SK-N-SH treated with all-trans-retinoic acid at 6 μM for 48 hours (cell line): ENCODE measurements at regions not wholly inside any gene's neighbourhood (a gene's known extent, or its start where the extent isn't known, plus 50 kb on each side); places are given as distances from the start of the nearest gene placed in this dataset.

Source experiments
- ATAC-seq: fragments of 200-7000 bp; cut with Tn5 transposase; 3 replicates; pipeline ENCODE4 v1.9.1; 2020; ENCODE audit warnings: mild to moderate bottlenecking, moderate library complexity
- ARNTL ChIP-seq: fragments of 450-650 bp; formaldehyde crosslinking; IDR thresholded peaks from 2 replicates; pipeline ENCODE4 v1.5.0; 2020; ENCODE audit warnings: low read depth, mild to moderate bottlenecking, moderate library complexity, borderline replicate concordance
- BACH2 ChIP-seq: fragments of 250-450 bp; sonication (Bioruptor Pico); IDR thresholded peaks from 2 replicates; pipeline ENCODE4 v1.9.0; 2021; ENCODE audit warnings: mild to moderate bottlenecking, borderline replicate concordance
- CSDC2 ChIP-seq: fragments of 250-450 bp; sonication (Bioruptor Pico); IDR thresholded peaks from 2 replicates; pipeline ENCODE4 v1.5.0; 2020; ENCODE audit warnings: mild to moderate bottlenecking, moderate library complexity
- ESRRG ChIP-seq: fragments of 250-450 bp; sonication (Bioruptor Pico); IDR thresholded peaks from 2 replicates; pipeline ENCODE4 v1.6.1; 2021; ENCODE audit warnings: mild to moderate bottlenecking
- ISL1 ChIP-seq: fragments of 250-450 bp; sonication (Bioruptor Pico); IDR thresholded peaks from 2 replicates; pipeline ENCODE4 v2.1.2; 2022; ENCODE audit warnings: mild to moderate bottlenecking, moderate library complexity
- PPARA ChIP-seq: fragments of 250-450 bp; sonication (Bioruptor Pico); IDR thresholded peaks from 2 replicates; pipeline ENCODE4 v1.5.0; 2020; ENCODE audit warnings: mild to moderate bottlenecking, borderline replicate concordance
- RARB ChIP-seq: fragments of 250-450 bp; sonication (Bioruptor Pico); IDR thresholded peaks from 2 replicates; pipeline ENCODE4 v1.8.0; 2021; ENCODE audit warnings: mild to moderate bottlenecking, moderate library complexity
- TCF4 ChIP-seq: fragments of 250-450 bp; sonication (Bioruptor Pico); IDR thresholded peaks from 2 replicates; pipeline ENCODE4 v1.8.0; 2021; ENCODE audit warnings: mild to moderate bottlenecking, moderate library complexity, borderline replicate concordance
- TOX ChIP-seq: fragments of 250-450 bp; sonication (Bioruptor Pico); IDR thresholded peaks from 2 replicates; pipeline ENCODE4 v1.8.0; 2021; ENCODE audit warnings: mild to moderate bottlenecking, moderate library complexity, borderline replicate concordance
- ZFP3 ChIP-seq: fragments of 250-450 bp; sonication (Bioruptor Pico); IDR thresholded peaks from 2 replicates; pipeline ENCODE4 v1.5.0; 2020; ENCODE audit warnings: mild to moderate bottlenecking, moderate library complexity
- ZFP30 ChIP-seq: fragments of 450-650 bp; formaldehyde crosslinking; IDR thresholded peaks from 2 replicates; pipeline ENCODE4 v1.5.0; 2022; ENCODE audit warnings: mild to moderate bottlenecking, moderate library complexity
- ZNF565 ChIP-seq: fragments of 450-650 bp; formaldehyde crosslinking; conservative IDR thresholded peaks from 2 replicates; pipeline ENCODE4 v1.5.0; 2020; ENCODE audit warnings: low read depth, mild to moderate bottlenecking, moderate library complexity
- ZNF70 ChIP-seq: fragments of 450-650 bp; formaldehyde crosslinking; IDR thresholded peaks from 2 replicates; pipeline ENCODE4 v1.5.0; 2020; ENCODE audit warnings: mild to moderate bottlenecking, moderate library complexity
- ZNF8 ChIP-seq: fragments of 450-650 bp; formaldehyde crosslinking; IDR thresholded peaks from 2 replicates; pipeline ENCODE4 v1.5.0; 2020; ENCODE audit warnings: mild to moderate bottlenecking, moderate library complexity
- TF ChIP-seq, protein P1 (sequence below): fragments of 250-450 bp; sonication (Bioruptor Pico); IDR thresholded peaks from 2 replicates; pipeline ENCODE4 v1.5.1; 2021; ENCODE audit warnings: mild to moderate bottlenecking, moderate library complexity
- TF ChIP-seq, protein P2 (sequence below): fragments of 250-450 bp; sonication (Bioruptor Pico); IDR thresholded peaks from 2 replicates; pipeline ENCODE4 v1.8.0; 2021; ENCODE audit warnings: low read depth, mild to moderate bottlenecking, moderate library complexity, borderline replicate concordance
- TF ChIP-seq, protein P3 (sequence below): fragments of 250-450 bp; sonication (Bioruptor Pico); IDR thresholded peaks from 2 replicates; pipeline ENCODE4 v1.5.1; 2020; ENCODE audit warnings: low read depth, mild to moderate bottlenecking, moderate library complexity
- TF ChIP-seq, protein P4 (sequence below): fragments of 250-450 bp; sonication (Bioruptor Pico); IDR thresholded peaks from 2 replicates; pipeline ENCODE4 v1.8.0; 2020; ENCODE audit warnings: mild to moderate bottlenecking, moderate library complexity, borderline replicate concordance
- TF ChIP-seq, protein P5 (sequence below): fragments of 250-450 bp; sonication (Bioruptor Pico); IDR thresholded peaks from 2 replicates; pipeline ENCODE4 v1.5.0; 2020; ENCODE audit warnings: mild to moderate bottlenecking, moderate library complexity

DNA sequence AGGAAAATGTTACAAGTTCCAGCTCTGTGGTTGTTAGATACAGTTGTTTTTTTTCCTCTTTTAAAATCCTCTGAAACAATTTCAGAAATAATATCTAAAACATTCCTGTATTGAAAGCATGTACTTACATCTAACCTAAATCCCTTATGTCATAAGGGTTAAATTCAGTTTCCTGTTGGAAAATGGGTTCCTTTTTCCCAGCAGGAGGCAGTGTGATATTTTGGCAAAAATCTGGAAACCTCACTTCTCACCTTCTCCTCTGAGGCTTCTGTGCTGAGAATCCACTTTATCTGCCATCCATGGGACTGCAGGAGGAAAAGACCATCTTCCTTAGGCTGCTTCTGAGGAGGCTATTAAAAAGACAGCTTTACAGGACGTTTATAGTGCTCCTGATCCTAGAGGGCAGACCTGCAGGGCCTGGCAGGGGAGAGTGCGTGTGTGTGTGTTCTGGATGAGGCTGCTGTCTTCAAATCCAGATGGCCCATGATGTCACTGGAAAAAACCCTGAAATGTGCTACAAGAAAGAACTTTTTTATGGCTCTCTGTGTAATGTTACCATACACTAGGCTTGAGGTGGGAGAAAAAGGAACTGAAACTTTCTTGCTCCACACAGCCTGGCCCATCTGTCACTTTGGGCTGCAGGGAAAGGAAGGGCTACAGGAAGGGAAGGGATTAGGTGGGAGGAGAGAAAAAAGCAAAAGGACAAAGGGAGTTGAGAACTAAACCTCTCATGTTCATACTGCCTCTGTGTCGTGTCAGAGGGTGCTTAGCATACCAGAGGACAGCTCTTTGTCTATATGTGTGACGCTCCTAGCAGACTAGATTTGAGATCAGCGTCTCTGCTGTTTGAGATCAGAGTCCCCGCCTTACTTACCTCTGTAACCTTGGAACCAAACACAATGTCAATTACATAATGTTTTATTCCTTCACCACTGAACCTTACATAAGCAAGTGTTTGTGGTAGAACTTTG, 379.2 kb upstream of the SPAG17 start:
- TF ChIP-seq, protein P1, sequence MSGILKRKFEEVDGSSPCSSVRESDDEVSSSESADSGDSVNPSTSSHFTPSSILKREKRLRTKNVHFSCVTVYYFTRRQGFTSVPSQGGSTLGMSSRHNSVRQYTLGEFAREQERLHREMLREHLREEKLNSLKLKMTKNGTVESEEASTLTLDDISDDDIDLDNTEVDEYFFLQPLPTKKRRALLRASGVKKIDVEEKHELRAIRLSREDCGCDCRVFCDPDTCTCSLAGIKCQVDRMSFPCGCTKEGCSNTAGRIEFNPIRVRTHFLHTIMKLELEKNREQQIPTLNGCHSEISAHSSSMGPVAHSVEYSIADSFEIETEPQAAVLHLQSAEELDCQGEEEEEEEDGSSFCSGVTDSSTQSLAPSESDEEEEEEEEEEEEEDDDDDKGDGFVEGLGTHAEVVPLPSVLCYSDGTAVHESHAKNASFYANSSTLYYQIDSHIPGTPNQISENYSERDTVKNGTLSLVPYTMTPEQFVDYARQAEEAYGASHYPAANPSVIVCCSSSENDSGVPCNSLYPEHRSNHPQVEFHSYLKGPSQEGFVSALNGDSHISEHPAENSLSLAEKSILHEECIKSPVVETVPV: no peak
- TF ChIP-seq ARNTL (CRISPR knock-in tag): no peak
- TF ChIP-seq ZNF8: no peak
- TF ChIP-seq BACH2: no peak
- no peak for TF ChIP-seq TOX (CRISPR knock-in tag)
- no peak for TF ChIP-seq CSDC2 (CRISPR knock-in tag)
- no peak for TF ChIP-seq RARB (CRISPR knock-in tag)
- TF ChIP-seq, protein P2, sequence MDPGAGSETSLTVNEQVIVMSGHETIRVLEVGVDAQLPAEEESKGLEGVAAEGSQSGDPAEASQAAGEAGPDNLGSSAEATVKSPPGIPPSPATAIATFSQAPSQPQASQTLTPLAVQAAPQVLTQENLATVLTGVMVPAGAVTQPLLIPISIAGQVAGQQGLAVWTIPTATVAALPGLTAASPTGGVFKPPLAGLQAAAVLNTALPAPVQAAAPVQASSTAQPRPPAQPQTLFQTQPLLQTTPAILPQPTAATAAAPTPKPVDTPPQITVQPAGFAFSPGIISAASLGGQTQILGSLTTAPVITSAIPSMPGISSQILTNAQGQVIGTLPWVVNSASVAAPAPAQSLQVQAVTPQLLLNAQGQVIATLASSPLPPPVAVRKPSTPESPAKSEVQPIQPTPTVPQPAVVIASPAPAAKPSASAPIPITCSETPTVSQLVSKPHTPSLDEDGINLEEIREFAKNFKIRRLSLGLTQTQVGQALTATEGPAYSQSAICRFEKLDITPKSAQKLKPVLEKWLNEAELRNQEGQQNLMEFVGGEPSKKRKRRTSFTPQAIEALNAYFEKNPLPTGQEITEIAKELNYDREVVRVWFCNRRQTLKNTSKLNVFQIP: no peak
- TF ChIP-seq ZFP30 (CRISPR knock-in tag): no peak
- no peak for TF ChIP-seq ESRRG (CRISPR knock-in tag)
- no peak for ATAC-seq

DNA sequence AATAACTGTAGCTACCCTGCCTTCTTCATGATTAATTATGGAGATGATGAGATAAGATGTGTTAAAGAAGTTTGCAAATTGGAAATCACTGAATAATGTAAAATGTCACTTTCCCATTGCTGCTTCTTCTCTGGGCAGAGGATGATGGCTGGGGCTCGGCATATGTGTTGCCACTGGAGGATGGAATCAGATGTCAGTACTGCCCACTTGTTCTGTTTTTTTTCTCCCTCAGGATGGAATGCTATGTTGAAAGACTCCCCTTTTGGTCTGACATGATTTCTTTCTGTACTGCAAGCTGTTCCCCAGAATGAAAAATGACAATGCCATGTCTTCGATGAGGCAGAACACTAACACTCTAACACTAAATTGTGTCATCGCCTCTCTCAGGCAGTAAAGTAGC, 373.9 kb upstream of the SPAG17 start:
- TF ChIP-seq, protein P3, sequence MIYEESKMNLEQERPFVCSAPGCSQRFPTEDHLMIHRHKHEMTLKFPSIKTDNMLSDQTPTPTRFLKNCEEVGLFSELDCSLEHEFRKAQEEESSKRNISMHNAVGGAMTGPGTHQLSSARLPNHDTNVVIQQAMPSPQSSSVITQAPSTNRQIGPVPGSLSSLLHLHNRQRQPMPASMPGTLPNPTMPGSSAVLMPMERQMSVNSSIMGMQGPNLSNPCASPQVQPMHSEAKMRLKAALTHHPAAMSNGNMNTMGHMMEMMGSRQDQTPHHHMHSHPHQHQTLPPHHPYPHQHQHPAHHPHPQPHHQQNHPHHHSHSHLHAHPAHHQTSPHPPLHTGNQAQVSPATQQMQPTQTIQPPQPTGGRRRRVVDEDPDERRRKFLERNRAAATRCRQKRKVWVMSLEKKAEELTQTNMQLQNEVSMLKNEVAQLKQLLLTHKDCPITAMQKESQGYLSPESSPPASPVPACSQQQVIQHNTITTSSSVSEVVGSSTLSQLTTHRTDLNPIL: no peak
- TF ChIP-seq, protein P1: no peak
- TF ChIP-seq TOX (CRISPR knock-in tag) (no peak), PPARA (no peak), ZNF8 (no peak), BACH2 (no peak), ZFP3 (CRISPR knock-in tag) (no peak)
- TF ChIP-seq, all 23 proteins: peak for 0
- no peak for ATAC-seq

DNA sequence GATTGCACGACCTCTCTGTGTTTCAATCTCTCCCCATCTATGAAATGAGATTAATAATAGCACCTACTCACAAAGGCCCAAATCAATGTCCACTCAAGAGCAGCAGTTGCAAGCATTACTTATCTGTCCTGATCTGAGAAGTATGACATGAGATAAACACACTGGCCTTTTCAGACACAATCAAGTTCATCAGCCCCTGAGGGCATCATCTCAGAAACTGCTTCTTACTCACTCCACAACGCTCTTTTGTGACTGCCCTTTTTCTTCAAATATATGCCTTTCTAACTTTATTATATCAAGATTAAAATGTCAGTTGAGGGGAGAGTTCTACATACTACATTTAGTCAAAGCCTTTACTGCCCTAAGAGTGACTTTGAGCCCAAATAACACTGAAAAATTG, 371.9 kb upstream of the SPAG17 start:
- ATAC-seq: no peak
- TF ChIP-seq ZFP30 (CRISPR knock-in tag): no peak
- no peak for TF ChIP-seq ZNF70 (CRISPR knock-in tag)
- no peak for TF ChIP-seq TCF4
- no peak for TF ChIP-seq ZNF8
- TF ChIP-seq, protein P4, sequence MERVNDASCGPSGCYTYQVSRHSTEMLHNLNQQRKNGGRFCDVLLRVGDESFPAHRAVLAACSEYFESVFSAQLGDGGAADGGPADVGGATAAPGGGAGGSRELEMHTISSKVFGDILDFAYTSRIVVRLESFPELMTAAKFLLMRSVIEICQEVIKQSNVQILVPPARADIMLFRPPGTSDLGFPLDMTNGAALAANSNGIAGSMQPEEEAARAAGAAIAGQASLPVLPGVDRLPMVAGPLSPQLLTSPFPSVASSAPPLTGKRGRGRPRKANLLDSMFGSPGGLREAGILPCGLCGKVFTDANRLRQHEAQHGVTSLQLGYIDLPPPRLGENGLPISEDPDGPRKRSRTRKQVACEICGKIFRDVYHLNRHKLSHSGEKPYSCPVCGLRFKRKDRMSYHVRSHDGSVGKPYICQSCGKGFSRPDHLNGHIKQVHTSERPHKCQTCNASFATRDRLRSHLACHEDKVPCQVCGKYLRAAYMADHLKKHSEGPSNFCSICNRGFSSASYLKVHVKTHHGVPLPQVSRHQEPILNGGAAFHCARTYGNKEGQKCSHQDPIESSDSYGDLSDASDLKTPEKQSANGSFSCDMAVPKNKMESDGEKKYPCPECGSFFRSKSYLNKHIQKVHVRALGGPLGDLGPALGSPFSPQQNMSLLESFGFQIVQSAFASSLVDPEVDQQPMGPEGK (CRISPR knock-in tag): no peak
- no peak for TF ChIP-seq ARNTL (CRISPR knock-in tag)
- no peak for TF ChIP-seq ISL1 (CRISPR knock-in tag)
- TF ChIP-seq PPARA: no peak
- no peak for TF ChIP-seq CSDC2 (CRISPR knock-in tag)
- TF ChIP-seq, protein P5, sequence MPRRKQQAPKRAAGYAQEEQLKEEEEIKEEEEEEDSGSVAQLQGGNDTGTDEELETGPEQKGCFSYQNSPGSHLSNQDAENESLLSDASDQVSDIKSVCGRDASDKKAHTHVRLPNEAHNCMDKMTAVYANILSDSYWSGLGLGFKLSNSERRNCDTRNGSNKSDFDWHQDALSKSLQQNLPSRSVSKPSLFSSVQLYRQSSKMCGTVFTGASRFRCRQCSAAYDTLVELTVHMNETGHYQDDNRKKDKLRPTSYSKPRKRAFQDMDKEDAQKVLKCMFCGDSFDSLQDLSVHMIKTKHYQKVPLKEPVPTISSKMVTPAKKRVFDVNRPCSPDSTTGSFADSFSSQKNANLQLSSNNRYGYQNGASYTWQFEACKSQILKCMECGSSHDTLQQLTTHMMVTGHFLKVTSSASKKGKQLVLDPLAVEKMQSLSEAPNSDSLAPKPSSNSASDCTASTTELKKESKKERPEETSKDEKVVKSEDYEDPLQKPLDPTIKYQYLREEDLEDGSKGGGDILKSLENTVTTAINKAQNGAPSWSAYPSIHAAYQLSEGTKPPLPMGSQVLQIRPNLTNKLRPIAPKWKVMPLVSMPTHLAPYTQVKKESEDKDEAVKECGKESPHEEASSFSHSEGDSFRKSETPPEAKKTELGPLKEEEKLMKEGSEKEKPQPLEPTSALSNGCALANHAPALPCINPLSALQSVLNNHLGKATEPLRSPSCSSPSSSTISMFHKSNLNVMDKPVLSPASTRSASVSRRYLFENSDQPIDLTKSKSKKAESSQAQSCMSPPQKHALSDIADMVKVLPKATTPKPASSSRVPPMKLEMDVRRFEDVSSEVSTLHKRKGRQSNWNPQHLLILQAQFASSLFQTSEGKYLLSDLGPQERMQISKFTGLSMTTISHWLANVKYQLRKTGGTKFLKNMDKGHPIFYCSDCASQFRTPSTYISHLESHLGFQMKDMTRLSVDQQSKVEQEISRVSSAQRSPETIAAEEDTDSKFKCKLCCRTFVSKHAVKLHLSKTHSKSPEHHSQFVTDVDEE: no peak
- TF ChIP-seq RARB (CRISPR knock-in tag): no peak
- TF ChIP-seq ZNF565: no peak
- TF ChIP-seq, protein P2: no peak
- no peak for TF ChIP-seq TOX (CRISPR knock-in tag)
- TF ChIP-seq, protein P1: no peak
